Neural progenitor cell (in vitro differentiated cells): ENCODE measurements at regions not wholly inside any gene's neighbourhood (a gene's known extent, or its start where the extent isn't known, plus 50 kb on each side); places are given as distances from the start of the nearest gene placed in this dataset.

Experiments used
- DNase-seq: peaks from one replicate; pipeline ENCODE4 v3.0.0-alpha.2; 2016; ENCODE audit warnings: low spot score
- H2AFZ ChIP-seq: fragments of 200-600 bp; sonication (generic); replicated peaks from 2 replicates; pipeline ENCODE4 v1.6.1; 2016; ENCODE audit warnings: antibody characterized with exemption
- H3F3A ChIP-seq: fragments of 200-600 bp; sonication (generic); 2 replicates; pipeline ENCODE4 v1.6.1; 2016; ENCODE audit warnings: antibody characterized with exemption, low read depth
- H3K27ac ChIP-seq: fragments of 200-600 bp; sonication (generic); 2 replicates; pipeline ENCODE4 v1.5.1; 2016; ENCODE audit warnings: mild to moderate bottlenecking
- H3K27me3 ChIP-seq: fragments of 200-600 bp; sonication (generic); 2 replicates; pipeline ENCODE4 v1.6.1; 2016; ENCODE audit warnings: mild to moderate bottlenecking, moderate library complexity
- H3K36me3 ChIP-seq: fragments of 200-600 bp; sonication (generic); 2 replicates; pipeline ENCODE4 v1.5.1; 2016
- H3K4me1 ChIP-seq: fragments of 200-600 bp; sonication (generic); 2 replicates; pipeline ENCODE4 v1.6.1; 2016; ENCODE audit warnings: mixed run types
- H3K4me2 ChIP-seq: fragments of 200-600 bp; sonication (generic); 2 replicates; pipeline ENCODE4 v1.6.1; 2016
- H3K4me3 ChIP-seq: fragments of 200-600 bp; sonication (generic); 2 replicates; pipeline ENCODE4 v1.5.1; 2016
- H3K79me2 ChIP-seq: fragments of 200-600 bp; sonication (generic); 2 replicates; pipeline ENCODE4 v1.6.1; 2016; ENCODE audit warnings: low read depth
- H3K9ac ChIP-seq: fragments of 200-600 bp; sonication (generic); 2 replicates; pipeline ENCODE4 v1.6.1; 2016
- H3K9me3 ChIP-seq: fragments of 200-600 bp; sonication (generic); 2 replicates; pipeline ENCODE4 v1.5.1; 2016; ENCODE audit warnings: low read depth
- H4K20me1 ChIP-seq: fragments of 200-600 bp; sonication (generic); 2 replicates; pipeline ENCODE4 v1.6.1; 2016; ENCODE audit warnings: low read depth
- H3K27ac Mint-ChIP-seq: 3 replicates; pipeline ENCODE4 v1.8.0; 2021; ENCODE audit warnings: mixed read lengths
- H3K27me3 Mint-ChIP-seq: 2 replicates; pipeline ENCODE4 v1.8.0; 2022; ENCODE audit warnings: low read depth, mild to moderate bottlenecking, inconsistent platforms, moderate library complexity, mixed read lengths; ENCODE audit not compliant: insufficient read depth
- H3K36me3 Mint-ChIP-seq: 3 replicates; pipeline ENCODE4 v1.8.0; 2021; ENCODE audit warnings: mixed read lengths
- H3K4me1 Mint-ChIP-seq: 3 replicates; pipeline ENCODE4 v1.8.0; 2021; ENCODE audit warnings: mixed read lengths
- H3K4me3 Mint-ChIP-seq: 3 replicates; pipeline ENCODE4 v1.8.0; 2021; ENCODE audit warnings: mild to moderate bottlenecking, moderate library complexity, mixed read lengths
- H3K9me3 Mint-ChIP-seq: 3 replicates; pipeline ENCODE4 v1.8.0; 2020; ENCODE audit warnings: mixed read lengths
- CTCF ChIP-seq: fragments of 200-600 bp; sonication (generic); IDR thresholded peaks from 2 replicates; pipeline ENCODE4 v1.5.1; 2017; ENCODE audit warnings: antibody characterized with exemption, mild to moderate bottlenecking
- EZH2 ChIP-seq: fragments of 200-600 bp; sonication (generic); IDR thresholded peaks from 2 replicates; pipeline ENCODE4 v1.6.1; 2017; ENCODE audit warnings: antibody characterized with exemption, mild to moderate bottlenecking, moderate library complexity
- EZH2phosphoT487 ChIP-seq: fragments of 200-600 bp; sonication (generic); IDR thresholded peaks from 2 replicates; pipeline ENCODE4 v1.6.1; 2017; ENCODE audit warnings: antibody characterized with exemption

- Mint-ChIP-seq H3K27me3 (no peaks in the 10 kb centered on the region), H3K4me1 (peaks cover 23% of the 10 kb centered on the region), H3K27ac (no peak overlapping the region), H3K9me3 (peaks cover 2% of the 10 kb centered on the region), H3K4me3 (no peak overlapping the region), H3K36me3 (peaks cover 5% of the 10 kb centered on the region)
- no peak for DNase-seq
- no peaks in the 10 kb centered on the region for H3K36me3 ChIP-seq
- H3K9me3 ChIP-seq = no peaks in the 10 kb centered on the region
- H4K20me1 ChIP-seq = no peaks in the 10 kb centered on the region
- H3K4me2 ChIP-seq = no peak overlapping the region
- TF ChIP-seq EZH2 (no peak), CTCF (no peak), EZH2phosphoT487 (no peak)
- H2AFZ ChIP-seq = no peak overlapping the region
- peaks cover 31% of the 10 kb centered on the region for H3K79me2 ChIP-seq
- peaks cover 14% of the 10 kb centered on the region for H3K4me1 ChIP-seq
- peaks cover 6% of the 10 kb centered on the region for H3F3A ChIP-seq
- no peak overlapping the region for H3K27ac ChIP-seq
- H3K27me3 ChIP-seq = no peaks in the 10 kb centered on the region
- H3K4me3 ChIP-seq = no peak overlapping the region
- H3K9ac ChIP-seq = no peak overlapping the region
Observed at GRCh38 chr10:21071001-21071673, 174.0 kb upstream of the NEBL start.

GRCh38 chr10:21069929-21070700, 173.0 kb upstream of the NEBL start:
- H3K9me3 Mint-ChIP-seq = peaks cover 2% of the 10 kb centered on the region
- peaks cover 23% of the 10 kb centered on the region for H3K4me1 Mint-ChIP-seq
- H3K27ac Mint-ChIP-seq = no peak overlapping the region

GRCh38 chr10:21069278-21069677, 172.2 kb upstream of the NEBL start:
- TF ChIP-seq CTCF (no peak), EZH2 (no peak)
- H3K27ac ChIP-seq = no peak overlapping the region
- peaks cover 23% of the 10 kb centered on the region for H3K4me1 Mint-ChIP-seq
- no peak for DNase-seq
- peaks cover 22% of the 10 kb centered on the region for H3K79me2 ChIP-seq
- no peak overlapping the region for H3K9ac ChIP-seq
- no peaks in the 10 kb centered on the region for H3K9me3 ChIP-seq
- H3F3A ChIP-seq = peaks cover 6% of the 10 kb centered on the region
- H3K27ac Mint-ChIP-seq = no peak overlapping the region
- H3K9me3 Mint-ChIP-seq = peaks cover 2% of the 10 kb centered on the region
- no peak overlapping the region for H3K4me3 Mint-ChIP-seq
- no peaks in the 10 kb centered on the region for H3K27me3 Mint-ChIP-seq
- no peak overlapping the region for H2AFZ ChIP-seq
- H3K4me2 ChIP-seq = no peak overlapping the region
- no peak overlapping the region for H3K4me3 ChIP-seq
- H3K36me3 Mint-ChIP-seq = peaks cover 7% of the 10 kb centered on the region
- peaks cover 23% of the 10 kb centered on the region for H3K4me1 ChIP-seq
- H4K20me1 ChIP-seq = no peaks in the 10 kb centered on the region
- H3K27me3 ChIP-seq = no peaks in the 10 kb centered on the region
- no peaks in the 10 kb centered on the region for H3K36me3 ChIP-seq

More at GRCh38 chr10:21069929-21070700, 173.0 kb upstream of the NEBL start:
- no peaks in the 10 kb centered on the region for H3K9me3 ChIP-seq
- H3K27ac ChIP-seq = no peak overlapping the region
- H2AFZ ChIP-seq = no peak overlapping the region
- no peak overlapping the region for H3K4me3 Mint-ChIP-seq
- H4K20me1 ChIP-seq = no peaks in the 10 kb centered on the region
- H3K27me3 ChIP-seq = no peaks in the 10 kb centered on the region
- no peaks in the 10 kb centered on the region for H3K36me3 ChIP-seq
- H3K4me1 ChIP-seq = peaks cover 20% of the 10 kb centered on the region
- H3K4me2 ChIP-seq = peak overlapping the region; percentile 51
- H3K9ac ChIP-seq = no peak overlapping the region
- DNase-seq = peak; percentile 35
- TF ChIP-seq EZH2 (no peak), CTCF (no peak)
- no peak overlapping the region for H3K4me3 ChIP-seq
- H3K79me2 ChIP-seq = peaks cover 22% of the 10 kb centered on the region
- no peaks in the 10 kb centered on the region for H3K27me3 Mint-ChIP-seq
- peaks cover 6% of the 10 kb centered on the region for H3K36me3 Mint-ChIP-seq
- peaks cover 6% of the 10 kb centered on the region for H3F3A ChIP-seq
